Fibroblast of the aortic adventitia (primary cell): ENCODE measurements at regions not wholly inside any gene's neighbourhood (a gene's known extent, or its start where the extent isn't known, plus 50 kb on each side); places are given as distances from the start of the nearest gene placed in this dataset.
A peak's percentile ranks its signal among the peaks of the same experiment; 100 is the strongest.

ENCODE experiments used
- DNase-seq: peaks from one replicate; pipeline ENCODE4 v3.0.0-alpha.2; 2010; ENCODE audit warnings: low read depth
- H3K4me3 ChIP-seq: 2 replicates; pipeline ENCODE4 v1.5.1; 2011; ENCODE audit warnings: low read depth, mild to moderate bottlenecking, control low read depth, low read length, moderate library complexity
- CTCF ChIP-seq: IDR thresholded peaks from 2 replicates; pipeline ENCODE4 v1.5.1; 2011; ENCODE audit warnings: mild to moderate bottlenecking, low read length, control low read depth, inconsistent platforms; ENCODE audit not compliant: insufficient read depth

- H3K4me3 ChIP-seq, result no peak overlapping the region
- DNase-seq, result no peak
- no peak for TF ChIP-seq CTCF
Measured at GRCh38 chr6:19694697-19695096, 142.5 kb upstream of the ID4 start.

- H3K4me3 ChIP-seq, result no peak overlapping the region
- DNase-seq, result peak; percentile 66
- TF ChIP-seq CTCF, result no peak
Measured at GRCh38 chr6:19697744-19698290, 139.4 kb upstream of the ID4 start.

GRCh38 chr6:19699932-19700331 lies 137.2 kb upstream of the ID4 start:
- H3K4me3 ChIP-seq, result no peak overlapping the region
- no peak for DNase-seq
- TF ChIP-seq CTCF, result no peak

- DNase-seq, result no peak
- TF ChIP-seq CTCF, result no peak
Measured at GRCh38 chr6:19705606-19706005, 131.6 kb upstream of the ID4 start.

GRCh38 chr6:19712012-19712688 lies 125.0 kb upstream of the ID4 start:
- no peak for TF ChIP-seq CTCF
- DNase-seq, result no peak
- no peak overlapping the region for H3K4me3 ChIP-seq

More at GRCh38 chr6:19705606-19706005, 131.6 kb upstream of the ID4 start:
- no peak overlapping the region for H3K4me3 ChIP-seq

- DNase-seq, result no peak
- TF ChIP-seq CTCF, result no peak
- H3K4me3 ChIP-seq, result no peak overlapping the region
Measured at GRCh38 chr6:19712998-19713397, 124.2 kb upstream of the ID4 start.

GRCh38 chr6:19713411-19713810 lies 123.8 kb upstream of the ID4 start:
- no peak overlapping the region for H3K4me3 ChIP-seq
- TF ChIP-seq CTCF, result no peak
- no peak for DNase-seq
